Body of pancreas (tissue), 4 donors: ENCODE measurements at regions not wholly inside any gene's neighbourhood (a gene's known extent, or its start where the extent isn't known, plus 50 kb on each side); places are given as distances from the start of the nearest gene placed in this dataset.

ENCODE experiments used
- ATAC-seq: fragments of 150-250 bp; one replicate; pipeline ENCODE4 v1.9.1; 2016
- DNase-seq, 4 donors: peaks; one replicate each; pipeline ENCODE4 v3.0.0-alpha.2; 2019
- H3K27ac ChIP-seq, 4 donors: fragments of 200-600 bp; sonication (generic); 1 replicate in 3 of 4; 2 replicates in 1 of 4; pipeline versions ENCODE4 v1.5.1 to v1.6.1; 2016 to 2019; ENCODE audit warnings: mild to moderate bottlenecking in 1 of 4, mixed read lengths in 1 of 4, moderate library complexity in 1 of 4
- H3K27me3 ChIP-seq, 2 donors: fragments of 200-600 bp; sonication (generic); one replicate each; pipeline ENCODE4 v1.6.0; 2016; ENCODE audit warnings: mild to moderate bottlenecking in 1 of 2
- H3K36me3 ChIP-seq, 2 donors: fragments of 200-600 bp; sonication (generic); replicated peaks in 1 of 2; 2 replicates each; pipeline ENCODE4 v1.5.1; 2016; ENCODE audit warnings: low read depth in 2 of 2; ENCODE audit not compliant: insufficient read depth in 1 of 2
- H3K4me1 ChIP-seq: fragments of 200-600 bp; sonication (generic); one replicate; pipeline ENCODE4 v1.6.0; 2016
- H3K4me3 ChIP-seq, 2 donors: fragments of 200-600 bp; sonication (generic); 1 replicate in 1 of 2; 2 replicates in 1 of 2; pipeline ENCODE4 v1.5.1; 2016 to 2019
- H3K9me3 ChIP-seq, 3 donors: fragments of 200-600 bp; sonication (generic); 1 replicate in 2 of 3; 2 replicates in 1 of 3; pipeline ENCODE4 v1.5.1; 2016
- POLR2A ChIP-seq, 3 donors: fragments of 450-650 bp; IDR thresholded peaks; one replicate each; pipeline ENCODE4 v1.6.1; 2016; ENCODE audit warnings: antibody characterized with exemption in 3 of 3, mild to moderate bottlenecking in 2 of 3
- WGBS, 2 donors: methylation state at CpG; one replicate each; pipeline ENCODE4 v1.1.5; 2017; 5-methylcytosine and 5-hydroxymethylcytosine counted together
- intact Hi-C: fragments of 100-400 bp; cut with DNase I; formaldehyde crosslinking; loops from one replicate; pipeline ENCODE4 v1.15.1; 2023
- TF ChIP-seq, protein P1 (sequence below), 7 experiments: fragments of 450-650 bp in 4 of 7; fragments of 200-600 bp in 3 of 7; sonication (generic) in 3 of 7; IDR thresholded peaks; one replicate each; pipeline ENCODE4 v1.5.1; 2016 to 2019; ENCODE audit warnings: antibody characterized with exemption in 7 of 7

DNA sequence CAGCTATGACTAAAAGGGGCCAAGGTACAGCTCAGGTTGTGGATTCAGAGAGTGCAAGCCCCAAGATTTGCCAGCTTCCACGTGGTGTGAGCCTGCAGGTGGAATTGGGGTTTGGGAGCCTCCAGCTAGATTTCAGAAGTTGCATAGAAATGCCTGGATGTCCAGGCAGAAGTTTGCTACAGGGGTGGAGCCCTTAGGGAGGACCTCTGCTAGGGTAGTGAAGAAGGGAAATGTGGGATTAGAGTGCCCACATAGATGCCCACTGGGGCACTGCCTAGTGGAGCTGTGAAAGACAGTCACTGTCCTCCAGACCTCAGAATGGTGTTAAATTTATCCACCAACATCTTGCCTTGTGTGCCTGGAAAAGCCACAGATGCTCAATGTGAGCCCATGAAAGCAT is 255.1 kb downstream of the BMP2 start:
- Histone ChIP-seq H3K4me1 (no peaks in the 10 kb centered on the region), H3K27me3 (no peaks in the 10 kb centered on the region), H3K4me3 (no peak overlapping the region), H3K27ac (no peak overlapping the region), H3K36me3 (no peaks in the 10 kb centered on the region), H3K9me3 (peaks cover 0 to 10% (median 0%) of the 10 kb centered on the region in 3 donors)
- WGBS, 2 donors: 29% methylated on average over 1 of the region's 1 CpG
- no peak for DNase-seq
- TF ChIP-seq POLR2A (IDR thresholded peaks at IDR 0.05): no peak
- TF ChIP-seq, protein P1, sequence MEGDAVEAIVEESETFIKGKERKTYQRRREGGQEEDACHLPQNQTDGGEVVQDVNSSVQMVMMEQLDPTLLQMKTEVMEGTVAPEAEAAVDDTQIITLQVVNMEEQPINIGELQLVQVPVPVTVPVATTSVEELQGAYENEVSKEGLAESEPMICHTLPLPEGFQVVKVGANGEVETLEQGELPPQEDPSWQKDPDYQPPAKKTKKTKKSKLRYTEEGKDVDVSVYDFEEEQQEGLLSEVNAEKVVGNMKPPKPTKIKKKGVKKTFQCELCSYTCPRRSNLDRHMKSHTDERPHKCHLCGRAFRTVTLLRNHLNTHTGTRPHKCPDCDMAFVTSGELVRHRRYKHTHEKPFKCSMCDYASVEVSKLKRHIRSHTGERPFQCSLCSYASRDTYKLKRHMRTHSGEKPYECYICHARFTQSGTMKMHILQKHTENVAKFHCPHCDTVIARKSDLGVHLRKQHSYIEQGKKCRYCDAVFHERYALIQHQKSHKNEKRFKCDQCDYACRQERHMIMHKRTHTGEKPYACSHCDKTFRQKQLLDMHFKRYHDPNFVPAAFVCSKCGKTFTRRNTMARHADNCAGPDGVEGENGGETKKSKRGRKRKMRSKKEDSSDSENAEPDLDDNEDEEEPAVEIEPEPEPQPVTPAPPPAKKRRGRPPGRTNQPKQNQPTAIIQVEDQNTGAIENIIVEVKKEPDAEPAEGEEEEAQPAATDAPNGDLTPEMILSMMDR (IDR thresholded peaks at IDR 0.05): no peak
- intact Hi-C loops: no loop called here
- no peak for ATAC-seq

DNA sequence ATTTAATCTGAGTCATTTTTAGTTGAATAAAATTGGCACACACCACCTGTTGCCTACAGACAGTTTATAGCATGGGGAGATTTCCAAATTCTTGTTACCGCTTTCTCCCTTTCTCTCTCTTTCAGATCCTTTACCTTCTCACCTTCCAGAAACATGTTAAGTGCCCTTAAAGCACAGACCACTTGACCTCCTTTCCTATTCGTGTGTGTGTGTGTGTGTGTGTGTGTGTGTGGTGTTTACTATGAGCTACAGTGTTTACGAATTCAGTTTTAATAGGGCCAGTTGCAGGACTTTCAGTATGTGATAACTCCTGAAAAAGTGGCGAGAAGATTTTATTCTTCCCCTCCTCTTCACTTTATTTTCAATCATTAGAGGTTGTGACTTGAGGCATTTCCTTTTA is 258.1 kb downstream of the BMP2 start:
- no peak for ATAC-seq
- intact Hi-C loops: no loop called here
- TF ChIP-seq, protein P1 (IDR thresholded peaks at IDR 0.05): no peak
- TF ChIP-seq POLR2A (IDR thresholded peaks at IDR 0.05): no peak
- Histone ChIP-seq H3K4me1 (no peaks in the 10 kb centered on the region), H3K27me3 (no peaks in the 10 kb centered on the region), H3K36me3 (no peaks in the 10 kb centered on the region), H3K27ac (no peak overlapping the region), H3K9me3 (peaks cover 0 to 10% (median 0%) of the 10 kb centered on the region in 3 donors), H3K4me3 (no peak overlapping the region)
- 37 to 38% methylated on average over 4 of the region's 4 CpGs for WGBS, 2 donors
- no peak for DNase-seq

DNA sequence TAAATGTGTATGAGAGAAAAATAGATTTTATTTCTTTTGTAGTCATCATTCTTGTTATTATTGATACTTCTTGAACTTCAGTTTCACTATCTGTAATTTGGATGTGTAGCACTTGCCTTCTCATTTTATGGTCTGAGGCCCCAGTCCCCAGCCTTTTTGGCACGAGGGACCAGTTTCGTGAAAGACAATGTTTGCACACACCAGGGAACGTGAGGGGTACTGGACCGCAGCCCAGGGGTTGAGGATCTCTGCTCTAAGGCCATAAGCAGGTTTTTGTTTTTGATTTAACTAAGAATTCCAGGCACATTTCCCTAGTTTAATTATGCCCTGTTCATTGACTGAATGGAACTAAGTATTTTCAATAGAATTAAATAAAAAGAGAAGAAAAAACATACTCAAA is 261.5 kb downstream of the BMP2 start:
- ATAC-seq (no peak), DNase-seq (no peak)
- no peaks in the 10 kb centered on the region for H3K9me3 ChIP-seq
- WGBS, 2 donors: 49 to 59% methylated on average over 4 of the region's 4 CpGs
- no peaks in the 10 kb centered on the region for H3K27me3 ChIP-seq
- TF ChIP-seq POLR2A (IDR thresholded peaks at IDR 0.05): no peak
- TF ChIP-seq, protein P1 (IDR thresholded peaks at IDR 0.05): no peak
- H3K4me1 ChIP-seq: no peaks in the 10 kb centered on the region
- no peaks in the 10 kb centered on the region for H3K36me3 ChIP-seq
- H3K27ac ChIP-seq: no peak overlapping the region
- H3K4me3 ChIP-seq: no peak overlapping the region
- intact Hi-C loops: no loop called here

DNA sequence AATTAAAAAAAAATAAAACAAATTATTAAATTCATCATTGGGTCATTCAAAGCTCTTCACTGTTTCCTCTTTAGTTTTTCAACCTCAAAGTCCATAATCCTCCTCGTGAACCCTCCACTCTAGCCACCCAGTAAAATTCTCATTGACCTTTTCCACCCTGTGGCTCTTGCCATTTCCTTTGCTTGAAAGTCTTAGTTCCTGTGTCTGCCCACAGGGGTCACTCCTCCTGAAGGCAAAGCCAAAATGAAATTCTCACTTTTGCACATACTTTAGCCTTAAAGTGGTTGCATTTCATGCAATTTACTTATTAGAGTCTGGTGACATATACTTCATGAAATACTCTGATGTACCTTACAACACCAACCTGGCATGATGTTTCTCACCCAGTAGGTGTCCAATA is 263.7 kb downstream of the BMP2 start:
- H3K9me3 ChIP-seq: no peaks in the 10 kb centered on the region
- 7 to 28% methylated on average over 1 of the region's 1 CpG for WGBS, 2 donors
- no peak for DNase-seq
- H3K27me3 ChIP-seq: no peaks in the 10 kb centered on the region
- H3K4me3 ChIP-seq: no peak overlapping the region
- no peaks in the 10 kb centered on the region for H3K36me3 ChIP-seq
- no peak overlapping the region for H3K27ac ChIP-seq
- no peaks in the 10 kb centered on the region for H3K4me1 ChIP-seq
- intact Hi-C loops: no loop called here
- no peak for TF ChIP-seq POLR2A (IDR thresholded peaks at IDR 0.05)
- TF ChIP-seq, protein P1 (IDR thresholded peaks at IDR 0.05): peak in 4 of 7 experiments; percentile 20 to 28 (median 23)
- ATAC-seq: no peak

DNA sequence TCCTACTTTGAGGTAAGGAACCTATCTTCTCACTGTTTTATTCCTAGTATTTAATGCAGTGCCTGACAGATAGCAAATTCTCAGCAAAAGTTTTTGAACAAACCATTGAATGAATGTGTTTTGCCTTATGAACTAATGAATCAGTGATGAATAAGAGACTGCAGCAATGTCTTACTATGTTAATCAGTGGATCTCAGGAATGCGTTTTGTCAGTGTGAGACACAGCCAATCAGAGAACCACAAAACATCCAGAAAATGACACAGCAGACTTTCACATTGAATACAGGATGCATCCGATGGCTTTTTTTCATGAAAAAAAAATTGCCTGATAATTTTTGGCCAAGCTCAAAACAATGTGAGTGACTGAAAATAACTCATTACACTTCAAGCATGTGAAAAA is 270.5 kb downstream of the BMP2 start:
- no peak for DNase-seq
- Histone ChIP-seq H3K9me3 (no peaks in the 10 kb centered on the region), H3K27ac (no peak overlapping the region), H3K36me3 (no peaks in the 10 kb centered on the region), H3K4me3 (no peak overlapping the region), H3K27me3 (no peaks in the 10 kb centered on the region), H3K4me1 (no peaks in the 10 kb centered on the region)
- WGBS, 2 donors: 45 to 58% methylated on average over 2 of the region's 2 CpGs
- TF ChIP-seq POLR2A (IDR thresholded peaks at IDR 0.05): no peak
- TF ChIP-seq, protein P1 (IDR thresholded peaks at IDR 0.05): no peak
- intact Hi-C loops: no loop called here
- no peak for ATAC-seq
